MM.1S (cell line): ENCODE measurements at regions not wholly inside any gene's neighbourhood (a gene's known extent, or its start where the extent isn't known, plus 50 kb on each side); places are given as distances from the start of the nearest gene placed in this dataset.
"Not testable (repeated sequence)": the region's sequence is repeated elsewhere in the genome, so short reads cannot be mapped to it uniquely, and the experiment has no call there.

ENCODE experiments used
- DNase-seq: peaks from one replicate; pipeline ENCODE4 v3.0.0-alpha.2; 2015
- H2AFZ ChIP-seq: fragments of 300-600 bp; sonication (generic); 2 replicates; pipeline ENCODE4 v1.6.0; 2016; ENCODE audit warnings: antibody characterized with exemption, low read length
- H3F3A ChIP-seq: fragments of 300-600 bp; sonication (generic); 2 replicates; pipeline ENCODE4 v1.6.1; 2016; ENCODE audit warnings: mild to moderate bottlenecking, antibody characterized with exemption, low read length, moderate library complexity, mixed read lengths; ENCODE audit not compliant: insufficient read depth
- H3K27ac ChIP-seq: fragments of 300-600 bp; sonication (generic); 2 replicates; pipeline ENCODE4 v1.5.1; 2016; ENCODE audit warnings: mild to moderate bottlenecking, low read length
- H3K27me3 ChIP-seq: fragments of 300-600 bp; sonication (generic); replicated peaks from 2 replicates; pipeline ENCODE4 v1.6.0; 2016; ENCODE audit warnings: low read length; ENCODE audit not compliant: insufficient read depth
- H3K36me3 ChIP-seq: fragments of 300-600 bp; sonication (generic); replicated peaks from 2 replicates; pipeline ENCODE4 v1.6.1; 2016; ENCODE audit warnings: mild to moderate bottlenecking, low read length, mixed read lengths; ENCODE audit not compliant: insufficient read depth
- H3K4me1 ChIP-seq: fragments of 300-600 bp; sonication (generic); 2 replicates; pipeline ENCODE4 v1.6.1; 2016; ENCODE audit warnings: low read length, mixed read lengths
- H3K4me2 ChIP-seq: fragments of 300-600 bp; sonication (generic); 2 replicates; pipeline ENCODE4 v1.6.0; 2016; ENCODE audit warnings: low read depth, low read length
- H3K4me3 ChIP-seq: fragments of 300-600 bp; sonication (generic); 2 replicates; pipeline ENCODE4 v1.5.1; 2016; ENCODE audit warnings: low read length, mixed read lengths
- H3K79me2 ChIP-seq: fragments of 300-600 bp; sonication (generic); 2 replicates; pipeline ENCODE4 v1.6.1; 2016; ENCODE audit warnings: mixed run types, low read length, mixed read lengths
- H3K9ac ChIP-seq: fragments of 300-600 bp; sonication (generic); 2 replicates; pipeline ENCODE4 v1.6.1; 2016; ENCODE audit warnings: low read length, mixed read lengths
- H3K9me2 ChIP-seq: fragments of 300-600 bp; sonication (generic); replicated peaks from 2 replicates; pipeline ENCODE4 v1.6.1; 2016; ENCODE audit warnings: mild to moderate bottlenecking, low read length, mixed read lengths; ENCODE audit not compliant: insufficient read depth
- H3K9me3 ChIP-seq: fragments of 300-600 bp; sonication (generic); replicated peaks from 2 replicates; pipeline ENCODE4 v1.6.1; 2016; ENCODE audit warnings: mild to moderate bottlenecking, low read length, mixed read lengths; ENCODE audit not compliant: insufficient read depth
- H4K20me1 ChIP-seq: fragments of 300-600 bp; sonication (generic); 2 replicates; pipeline ENCODE4 v1.6.1; 2016; ENCODE audit warnings: mild to moderate bottlenecking, low read length, moderate library complexity, mixed read lengths; ENCODE audit not compliant: insufficient read depth
- EZH2 ChIP-seq: fragments of 300-600 bp; sonication (generic); optimal IDR thresholded peaks from 2 replicates; pipeline ENCODE3; 2017; ENCODE audit warnings: low read depth, mild to moderate bottlenecking, antibody characterized with exemption, low read length, mixed read lengths
- EZH2phosphoT487 ChIP-seq: fragments of 300-600 bp; sonication (generic); IDR thresholded peaks from 2 replicates; pipeline ENCODE4 v1.6.1; 2018; ENCODE audit warnings: antibody characterized with exemption, low read length
- TF ChIP-seq, protein P1 (sequence below): fragments of 300-600 bp; sonication (generic); IDR thresholded peaks from 2 replicates; pipeline ENCODE4 v1.5.1; 2016; ENCODE audit warnings: antibody characterized with exemption, low read length, mixed read lengths

DNA sequence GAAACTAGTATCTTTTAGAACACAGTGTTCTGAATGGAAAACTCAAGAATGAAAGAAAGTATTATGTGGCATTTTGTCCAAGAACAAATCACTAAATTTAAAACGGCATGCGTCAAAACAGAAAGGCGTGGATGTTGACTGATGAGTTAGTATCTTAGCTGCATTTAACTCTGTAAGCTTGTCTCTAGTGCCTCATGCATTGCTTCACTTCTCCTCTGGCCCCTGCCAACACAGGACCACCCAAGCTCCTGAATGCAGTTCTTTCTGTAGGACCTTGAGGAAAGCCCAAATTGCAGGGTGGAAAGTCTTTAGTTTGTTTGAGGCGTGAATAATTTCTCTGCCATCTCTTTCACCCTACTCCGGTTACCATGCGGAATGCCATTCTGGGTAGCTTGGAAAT lies 632.2 kb downstream of the COL12A1 start:
- Histone ChIP-seq H3K9me2 (no peaks in the 10 kb centered on the region), H3K9me3 (no peaks in the 10 kb centered on the region), H3K79me2 (no peaks in the 10 kb centered on the region), H4K20me1 (no peaks in the 10 kb centered on the region), H3K4me2 (no peak overlapping the region), H3K9ac (no peak overlapping the region), H3K36me3 (no peaks in the 10 kb centered on the region), H3K4me1 (no peaks in the 10 kb centered on the region), H3K4me3 (no peak overlapping the region), H3K27ac (no peak overlapping the region), H3F3A (no peaks in the 10 kb centered on the region), H2AFZ (no peak overlapping the region), H3K27me3 (no peaks in the 10 kb centered on the region)
- no peak for DNase-seq
- TF ChIP-seq EZH2phosphoT487 (no peak), EZH2 (no peak)
- TF ChIP-seq, protein P1, sequence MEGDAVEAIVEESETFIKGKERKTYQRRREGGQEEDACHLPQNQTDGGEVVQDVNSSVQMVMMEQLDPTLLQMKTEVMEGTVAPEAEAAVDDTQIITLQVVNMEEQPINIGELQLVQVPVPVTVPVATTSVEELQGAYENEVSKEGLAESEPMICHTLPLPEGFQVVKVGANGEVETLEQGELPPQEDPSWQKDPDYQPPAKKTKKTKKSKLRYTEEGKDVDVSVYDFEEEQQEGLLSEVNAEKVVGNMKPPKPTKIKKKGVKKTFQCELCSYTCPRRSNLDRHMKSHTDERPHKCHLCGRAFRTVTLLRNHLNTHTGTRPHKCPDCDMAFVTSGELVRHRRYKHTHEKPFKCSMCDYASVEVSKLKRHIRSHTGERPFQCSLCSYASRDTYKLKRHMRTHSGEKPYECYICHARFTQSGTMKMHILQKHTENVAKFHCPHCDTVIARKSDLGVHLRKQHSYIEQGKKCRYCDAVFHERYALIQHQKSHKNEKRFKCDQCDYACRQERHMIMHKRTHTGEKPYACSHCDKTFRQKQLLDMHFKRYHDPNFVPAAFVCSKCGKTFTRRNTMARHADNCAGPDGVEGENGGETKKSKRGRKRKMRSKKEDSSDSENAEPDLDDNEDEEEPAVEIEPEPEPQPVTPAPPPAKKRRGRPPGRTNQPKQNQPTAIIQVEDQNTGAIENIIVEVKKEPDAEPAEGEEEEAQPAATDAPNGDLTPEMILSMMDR, result no peak

DNA sequence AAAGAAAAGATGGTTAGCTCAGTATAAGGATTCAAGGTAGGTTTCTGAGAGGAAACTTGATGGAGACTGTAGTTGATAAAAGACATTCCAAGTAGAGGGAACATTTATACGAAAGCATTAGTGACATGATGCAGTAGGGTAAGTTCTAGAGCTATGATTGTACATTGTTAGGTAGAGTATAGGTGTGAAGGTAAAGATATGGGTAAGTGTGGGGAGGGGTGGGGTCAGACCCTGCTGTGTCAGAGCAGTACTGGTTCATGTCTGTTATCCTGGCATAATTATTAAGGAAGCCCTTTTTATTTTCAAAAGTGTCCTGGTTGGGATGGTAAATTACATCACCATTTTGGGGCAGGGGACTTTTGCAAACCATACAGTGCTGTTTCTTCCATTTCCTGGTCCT lies 635.8 kb downstream of the COL12A1 start:
- no peaks in the 10 kb centered on the region for H4K20me1 ChIP-seq
- H3K4me3 ChIP-seq, result no peak overlapping the region
- no peaks in the 10 kb centered on the region for H3K9me3 ChIP-seq
- no peaks in the 10 kb centered on the region for H3K79me2 ChIP-seq
- no peak for DNase-seq
- no peak for TF ChIP-seq EZH2phosphoT487
- TF ChIP-seq, protein P1, result no peak
- TF ChIP-seq EZH2, result no peak
- H2AFZ ChIP-seq, result no peak overlapping the region
- no peaks in the 10 kb centered on the region for H3K4me1 ChIP-seq
- H3K27ac ChIP-seq, result no peak overlapping the region
- H3K9me2 ChIP-seq, result no peaks in the 10 kb centered on the region
- no peak overlapping the region for H3K9ac ChIP-seq
- no peak overlapping the region for H3K4me2 ChIP-seq
- no peaks in the 10 kb centered on the region for H3K27me3 ChIP-seq
- H3K36me3 ChIP-seq, result no peaks in the 10 kb centered on the region
- no peaks in the 10 kb centered on the region for H3F3A ChIP-seq

DNA sequence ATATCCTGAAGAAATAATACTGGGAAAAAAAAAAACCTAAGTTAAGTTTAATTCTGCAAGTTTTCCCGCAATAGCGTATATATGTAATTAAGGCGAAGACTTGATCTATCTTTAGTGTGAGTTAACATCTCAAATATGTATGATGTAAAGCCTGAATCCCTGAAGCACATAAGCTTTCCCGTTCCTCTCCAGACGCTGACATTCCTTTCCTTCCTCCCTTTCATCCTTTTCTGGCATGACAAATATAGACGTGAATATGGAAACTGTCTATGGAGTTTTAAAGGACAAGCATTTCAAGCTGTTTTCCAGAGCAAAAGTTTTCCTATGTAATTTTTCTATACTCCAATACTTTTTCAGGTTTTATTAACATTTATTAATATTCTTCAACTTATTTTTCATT lies 637.0 kb downstream of the COL12A1 start:
- TF ChIP-seq EZH2phosphoT487, result no peak
- no peak for TF ChIP-seq EZH2
- TF ChIP-seq, protein P1, result no peak
- Histone ChIP-seq H3K79me2 (no peaks in the 10 kb centered on the region), H4K20me1 (no peaks in the 10 kb centered on the region), H3K27me3 (no peaks in the 10 kb centered on the region), H3K9me3 (no peaks in the 10 kb centered on the region), H3K4me3 (no peak overlapping the region), H3K4me2 (no peak overlapping the region), H3K36me3 (no peaks in the 10 kb centered on the region), H3K4me1 (no peaks in the 10 kb centered on the region), H3K9ac (no peak overlapping the region), H3F3A (no peaks in the 10 kb centered on the region), H3K27ac (no peak overlapping the region), H2AFZ (no peak overlapping the region), H3K9me2 (no peaks in the 10 kb centered on the region)
- DNase-seq, result no peak

DNA sequence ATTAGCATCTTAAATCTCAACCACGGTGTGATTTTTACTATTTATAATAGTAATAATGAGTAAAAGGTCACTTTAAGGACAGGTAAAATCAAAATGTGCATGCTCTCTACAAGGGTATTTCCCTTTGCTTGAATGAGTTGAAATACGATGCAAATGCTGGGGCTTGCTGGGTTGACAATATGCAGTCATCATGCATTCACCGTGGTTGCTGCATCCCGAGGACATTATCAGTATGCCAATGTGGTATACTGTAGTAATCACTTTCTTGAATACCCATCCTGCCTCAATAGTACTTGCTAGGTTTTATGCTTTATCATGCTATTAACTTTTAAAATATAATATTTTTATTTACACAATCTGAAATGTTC lies 637.9 kb downstream of the COL12A1 start:
- H3F3A ChIP-seq, H3K79me2 ChIP-seq, H3K4me1 ChIP-seq, H3K9me3 ChIP-seq, H3K4me3 ChIP-seq, DNase-seq, H4K20me1 ChIP-seq, H3K36me3 ChIP-seq, H3K9ac ChIP-seq, H3K4me2 ChIP-seq, H2AFZ ChIP-seq, H3K27me3 ChIP-seq, H3K27ac ChIP-seq, H3K9me2 ChIP-seq: not testable (repeated sequence)
